Urinary bladder (tissue), 3 donors: ENCODE measurements at regions not wholly inside any gene's neighbourhood (a gene's known extent, or its start where the extent isn't known, plus 50 kb on each side); places are given as distances from the start of the nearest gene placed in this dataset.
"Not testable (repeated sequence)": the region's sequence is repeated elsewhere in the genome, so short reads cannot be mapped to it uniquely, and the experiment has no call there.

Source experiments
- DNase-seq: peaks from one replicate; pipeline ENCODE4 v3.0.0-alpha.2; 2015; ENCODE audit errors: extremely low spot score
- H3K27ac ChIP-seq: one replicate; pipeline ENCODE4 v1.5.1; 2013; ENCODE audit warnings: low read depth, mild to moderate bottlenecking, moderate library complexity
- H3K36me3 ChIP-seq: one replicate; pipeline ENCODE4 v1.6.1; 2013; ENCODE audit warnings: mild to moderate bottlenecking, moderate library complexity; ENCODE audit not compliant: insufficient read depth
- H3K4me1 ChIP-seq: one replicate; pipeline ENCODE4 v1.6.1; 2013; ENCODE audit warnings: mild to moderate bottlenecking, moderate library complexity; ENCODE audit not compliant: insufficient read depth
- H3K4me3 ChIP-seq: one replicate; pipeline ENCODE4 v1.5.1; 2013; ENCODE audit warnings: low read depth, low read length
- WGBS: extraction: QIAGEN DNeasy Blood & Tissue Kit; methylation state at CpG from one replicate; pipeline ENCODE4 v1.1.7; 2013; 5-methylcytosine and 5-hydroxymethylcytosine counted together
- donor health status: healthy with polysubstance abuse.
- donor health status: healthy.

- H3K4me3 ChIP-seq = no peak overlapping the region
- H3K36me3 ChIP-seq = no peaks in the 10 kb centered on the region
- WGBS = 66% methylated on average over 3 of the region's 3 CpGs
- H3K27ac ChIP-seq = no peak overlapping the region
- H3K4me1 ChIP-seq = no peaks in the 10 kb centered on the region
- no peak for DNase-seq
Measured at GRCh38 chr5:99169309-99169708, 240.5 kb upstream of the CHD1 start.

- not testable (repeated sequence) for H3K27ac ChIP-seq, H3K36me3 ChIP-seq, H3K4me1 ChIP-seq, H3K4me3 ChIP-seq, DNase-seq
- 94% methylated on average over 4 of the region's 4 CpGs for WGBS
Measured at GRCh38 chr5:99161538-99161937, 232.7 kb upstream of the CHD1 start.

- Histone ChIP-seq H3K36me3 (no peaks in the 10 kb centered on the region), H3K4me1 (no peaks in the 10 kb centered on the region), H3K4me3 (no peak overlapping the region), H3K27ac (no peak overlapping the region)
- 76% methylated on average over 1 of the region's 1 CpG for WGBS
- no peak for DNase-seq
Measured at GRCh38 chr5:99156688-99157087, 227.9 kb upstream of the CHD1 start.

- H3K27ac ChIP-seq, DNase-seq, H3K4me3 ChIP-seq, H3K36me3 ChIP-seq, H3K4me1 ChIP-seq: not testable (repeated sequence)
- WGBS = 67% methylated on average over 1 of the region's 1 CpG
Measured at GRCh38 chr5:99143283-99143795, 214.5 kb upstream of the CHD1 start.

GRCh38 chr5:99141534-99142128 lies 212.8 kb upstream of the CHD1 start:
- WGBS = 86% methylated on average over 3 of the region's 3 CpGs
- Histone ChIP-seq H3K4me1 (no peaks in the 10 kb centered on the region), H3K4me3 (no peak overlapping the region), H3K27ac (no peak overlapping the region), H3K36me3 (no peaks in the 10 kb centered on the region)
- DNase-seq = no peak

- Histone ChIP-seq H3K36me3 (no peaks in the 10 kb centered on the region), H3K4me1 (no peaks in the 10 kb centered on the region), H3K27ac (no peak overlapping the region), H3K4me3 (no peak overlapping the region)
- 83% methylated on average over 10 of the region's 10 CpGs for WGBS
- no peak for DNase-seq
Measured at GRCh38 chr5:99138911-99139310, 210.1 kb upstream of the CHD1 start.

- Histone ChIP-seq H3K4me1 (no peaks in the 10 kb centered on the region), H3K36me3 (no peaks in the 10 kb centered on the region), H3K4me3 (no peak overlapping the region), H3K27ac (no peak overlapping the region)
- 85% methylated on average over 4 of the region's 4 CpGs for WGBS
- no peak for DNase-seq
Measured at GRCh38 chr5:99133921-99134320, 205.1 kb upstream of the CHD1 start.

GRCh38 chr5:99129768-99130501 lies 201.1 kb upstream of the CHD1 start:
- Histone ChIP-seq H3K4me3 (no peak overlapping the region), H3K4me1 (no peaks in the 10 kb centered on the region), H3K36me3 (no peaks in the 10 kb centered on the region), H3K27ac (no peak overlapping the region)
- 62% methylated on average over 6 of the region's 6 CpGs for WGBS
- no peak for DNase-seq

GRCh38 chr5:99122976-99123375 lies 194.2 kb upstream of the CHD1 start:
- H3K4me3 ChIP-seq = no peak overlapping the region
- H3K27ac ChIP-seq = no peak overlapping the region
- H3K4me1 ChIP-seq = no peaks in the 10 kb centered on the region
- H3K36me3 ChIP-seq = no peaks in the 10 kb centered on the region
- no peak for DNase-seq

- WGBS = 92% methylated on average over 3 of the region's 3 CpGs
- H3K36me3 ChIP-seq = no peaks in the 10 kb centered on the region
- H3K4me3 ChIP-seq = no peak overlapping the region
- no peaks in the 10 kb centered on the region for H3K4me1 ChIP-seq
- H3K27ac ChIP-seq = no peak overlapping the region
- no peak for DNase-seq
Measured at GRCh38 chr5:99119326-99119725, 190.5 kb upstream of the CHD1 start.

GRCh38 chr5:99116526-99116925 lies 187.7 kb upstream of the CHD1 start:
- Histone ChIP-seq H3K4me1 (no peaks in the 10 kb centered on the region), H3K36me3 (no peaks in the 10 kb centered on the region), H3K4me3 (no peak overlapping the region), H3K27ac (no peak overlapping the region)
- no peak for DNase-seq
- 79% methylated on average over 4 of the region's 4 CpGs for WGBS

GRCh38 chr5:99109894-99110293 lies 181.1 kb upstream of the CHD1 start:
- Histone ChIP-seq H3K4me3 (no peak overlapping the region), H3K27ac (no peak overlapping the region), H3K4me1 (no peaks in the 10 kb centered on the region), H3K36me3 (no peaks in the 10 kb centered on the region)
- no peak for DNase-seq
- 75% methylated on average over 4 of the region's 4 CpGs for WGBS

GRCh38 chr5:99105216-99105615 lies 176.4 kb upstream of the CHD1 start:
- H3K36me3 ChIP-seq = no peaks in the 10 kb centered on the region
- H3K27ac ChIP-seq = no peak overlapping the region
- DNase-seq = no peak
- 16% methylated on average over 3 of the region's 3 CpGs for WGBS
- no peaks in the 10 kb centered on the region for H3K4me1 ChIP-seq
- H3K4me3 ChIP-seq = no peak overlapping the region

GRCh38 chr5:99104538-99105132 lies 175.8 kb upstream of the CHD1 start:
- H3K4me3 ChIP-seq = no peak overlapping the region
- peak; percentile 31 for DNase-seq
- 4% methylated on average over 2 of the region's 2 CpGs for WGBS
- no peak overlapping the region for H3K27ac ChIP-seq
- no peaks in the 10 kb centered on the region for H3K36me3 ChIP-seq
- H3K4me1 ChIP-seq = no peaks in the 10 kb centered on the region
